ENCODE measurements at regions not wholly inside any gene's neighbourhood (a gene's known extent, or its start where the extent isn't known, plus 50 kb on each side); places are given as distances from the start of the nearest gene placed in this dataset.

DNA sequence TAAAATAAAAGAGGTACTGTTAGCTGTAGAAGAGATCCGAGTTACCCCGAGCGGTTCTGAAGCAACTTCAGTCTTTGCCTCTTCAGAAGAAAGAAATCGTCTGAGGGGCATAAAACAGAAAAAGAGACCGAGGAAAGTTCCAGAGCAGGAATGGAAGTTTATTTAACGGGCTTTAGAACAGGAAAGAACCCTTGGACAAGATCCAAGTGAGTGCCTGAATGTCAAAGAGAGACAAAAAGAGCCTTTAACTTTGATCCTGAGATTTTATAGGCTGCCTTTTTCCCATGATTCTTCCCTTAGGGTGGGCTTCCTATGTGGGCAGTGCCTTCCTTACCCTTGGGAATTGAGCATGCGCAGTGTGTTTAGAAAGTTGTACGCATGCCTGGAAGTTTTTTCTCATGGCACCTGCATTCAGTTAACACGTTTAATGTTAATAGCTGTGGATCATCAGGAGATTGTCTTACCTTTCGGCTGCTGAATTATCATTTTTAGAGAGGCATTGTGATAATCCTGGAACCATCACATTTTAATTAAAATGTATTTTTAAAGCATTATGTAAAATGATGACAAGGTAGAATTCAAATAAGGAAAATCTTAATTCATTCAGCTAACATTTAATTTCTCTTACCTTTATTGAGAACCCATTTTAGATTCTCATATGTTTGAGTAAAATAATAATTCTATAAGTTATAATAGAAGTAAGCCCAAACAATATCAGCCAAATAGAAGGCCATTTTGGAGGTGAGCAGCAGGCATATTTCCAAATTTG lies 269.5 kb upstream of the ZSWIM2 start:
- H3K27ac ChIP-seq = no peak overlapping the region
- TF ChIP-seq ZFX (IDR thresholded peaks at IDR 0.05; ENCODE audit: borderline replicate concordance) = no peak
- TF ChIP-seq, protein P1, sequence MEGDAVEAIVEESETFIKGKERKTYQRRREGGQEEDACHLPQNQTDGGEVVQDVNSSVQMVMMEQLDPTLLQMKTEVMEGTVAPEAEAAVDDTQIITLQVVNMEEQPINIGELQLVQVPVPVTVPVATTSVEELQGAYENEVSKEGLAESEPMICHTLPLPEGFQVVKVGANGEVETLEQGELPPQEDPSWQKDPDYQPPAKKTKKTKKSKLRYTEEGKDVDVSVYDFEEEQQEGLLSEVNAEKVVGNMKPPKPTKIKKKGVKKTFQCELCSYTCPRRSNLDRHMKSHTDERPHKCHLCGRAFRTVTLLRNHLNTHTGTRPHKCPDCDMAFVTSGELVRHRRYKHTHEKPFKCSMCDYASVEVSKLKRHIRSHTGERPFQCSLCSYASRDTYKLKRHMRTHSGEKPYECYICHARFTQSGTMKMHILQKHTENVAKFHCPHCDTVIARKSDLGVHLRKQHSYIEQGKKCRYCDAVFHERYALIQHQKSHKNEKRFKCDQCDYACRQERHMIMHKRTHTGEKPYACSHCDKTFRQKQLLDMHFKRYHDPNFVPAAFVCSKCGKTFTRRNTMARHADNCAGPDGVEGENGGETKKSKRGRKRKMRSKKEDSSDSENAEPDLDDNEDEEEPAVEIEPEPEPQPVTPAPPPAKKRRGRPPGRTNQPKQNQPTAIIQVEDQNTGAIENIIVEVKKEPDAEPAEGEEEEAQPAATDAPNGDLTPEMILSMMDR (IDR thresholded peaks at IDR 0.05) = no peak

DNA sequence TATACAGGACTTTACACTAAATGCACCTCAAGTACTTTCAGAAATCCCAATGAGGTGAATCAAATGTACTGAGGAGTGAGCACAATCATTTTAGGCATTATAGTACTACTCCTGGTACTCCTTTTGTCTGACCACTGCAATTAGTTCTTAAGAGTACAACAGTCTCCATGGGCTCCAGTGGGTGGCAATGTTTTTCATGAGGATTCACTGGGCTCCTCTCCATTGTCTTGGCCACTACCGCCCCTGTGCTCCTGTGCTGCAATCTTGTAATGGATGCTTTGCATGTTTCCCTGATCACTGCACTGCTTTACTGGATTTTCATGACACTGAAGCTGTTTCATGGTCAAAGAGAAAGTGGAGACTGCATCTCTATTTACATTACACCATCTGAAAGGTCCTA lies 268.5 kb upstream of the ZSWIM2 start:
- H3K27ac ChIP-seq = no peak overlapping the region
- no peak for TF ChIP-seq ZFX (IDR thresholded peaks at IDR 0.05; ENCODE audit: borderline replicate concordance)
- TF ChIP-seq, protein P1 (IDR thresholded peaks at IDR 0.05) = no peak

DNA sequence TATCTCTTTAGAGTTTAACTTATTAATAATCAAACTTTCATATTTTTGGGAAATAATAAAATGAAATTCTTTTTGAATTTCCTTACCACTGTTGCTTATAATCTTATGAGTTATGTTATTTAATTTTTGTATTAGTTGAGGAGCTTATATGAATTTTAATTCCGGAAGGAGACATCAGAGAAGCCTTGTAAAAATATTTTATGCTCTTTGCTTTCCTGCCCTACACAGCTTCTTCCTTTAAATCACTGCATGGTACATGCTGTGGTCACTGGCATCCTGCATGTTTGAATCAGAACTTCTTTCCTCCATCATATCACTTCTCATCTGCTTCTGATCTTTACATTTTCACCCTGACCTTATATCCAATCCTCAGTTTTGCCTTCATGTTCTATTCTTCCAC lies 266.7 kb upstream of the ZSWIM2 start:
- no peak for TF ChIP-seq ZFX (IDR thresholded peaks at IDR 0.05; ENCODE audit: borderline replicate concordance)
- TF ChIP-seq, protein P1 (IDR thresholded peaks at IDR 0.05) = no peak
- no peak overlapping the region for H3K27ac ChIP-seq

DNA sequence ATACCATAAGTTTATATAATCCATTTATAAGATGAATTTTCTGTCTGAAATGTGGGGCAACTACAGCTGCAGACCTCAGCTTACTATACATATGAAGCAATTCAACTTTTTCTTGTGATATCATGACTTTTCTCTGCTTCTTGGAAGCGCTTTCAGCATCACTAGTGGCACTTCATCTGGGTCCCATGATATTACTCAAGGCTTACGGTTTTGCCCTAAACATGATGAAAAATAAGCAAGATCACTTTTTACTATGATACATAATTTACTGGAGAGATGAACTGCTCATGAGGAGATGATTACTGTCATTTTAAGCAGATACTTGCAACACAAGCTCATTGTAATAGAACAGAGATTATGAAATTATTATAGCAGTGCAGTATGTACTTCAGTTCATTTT lies 258.0 kb upstream of the ZSWIM2 start:
- TF ChIP-seq, protein P1 (IDR thresholded peaks at IDR 0.05) = no peak
- no peak for TF ChIP-seq ZFX (IDR thresholded peaks at IDR 0.05; ENCODE audit: borderline replicate concordance)

DNA sequence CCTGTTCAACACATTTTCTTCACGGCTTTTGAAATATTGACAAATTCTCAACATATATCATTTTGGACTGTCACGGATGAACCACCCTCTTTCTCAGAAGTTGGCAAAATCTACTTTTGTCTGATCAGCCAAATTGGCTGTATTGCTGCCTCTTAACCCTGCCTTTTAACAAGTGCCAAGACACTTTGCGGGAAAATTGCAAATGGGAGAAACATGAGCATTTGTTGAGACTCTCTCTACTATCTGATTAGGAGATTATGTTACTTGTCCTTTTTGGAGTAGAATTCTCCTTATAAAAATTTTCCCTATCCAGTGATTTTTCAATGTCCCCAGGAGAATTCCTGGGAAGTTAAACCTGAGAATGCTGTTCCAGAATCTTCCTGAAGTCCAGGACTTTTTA lies 256.2 kb upstream of the ZSWIM2 start:
- no peak for TF ChIP-seq ZFX (IDR thresholded peaks at IDR 0.05; ENCODE audit: borderline replicate concordance)
- TF ChIP-seq, protein P1 (IDR thresholded peaks at IDR 0.05) = no peak
- no peak overlapping the region for H3K27ac ChIP-seq

More for the DNA sequence above, 258.0 kb upstream of the ZSWIM2 start:
- H3K27ac ChIP-seq = no peak overlapping the region

DNA sequence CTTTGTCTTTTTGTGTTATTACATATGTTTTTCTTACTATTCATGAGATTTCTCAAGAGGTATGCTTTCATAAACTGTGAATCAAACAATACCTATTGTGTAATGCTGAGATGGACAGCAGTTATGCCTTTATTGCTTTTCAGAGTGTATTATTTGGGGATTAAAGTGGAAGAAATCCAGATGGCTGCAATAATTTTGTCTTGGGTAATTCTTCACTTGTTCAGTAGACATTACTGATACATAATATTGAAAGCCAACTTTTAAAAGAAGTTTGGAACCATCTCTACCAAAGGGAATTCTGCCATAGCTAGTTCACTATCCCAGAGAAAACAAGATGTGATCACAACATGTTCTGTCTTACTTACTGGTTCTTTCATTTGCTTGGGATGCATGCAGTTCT lies 253.4 kb upstream of the ZSWIM2 start:
- TF ChIP-seq, protein P1 (IDR thresholded peaks at IDR 0.05) = no peak
- no peak for TF ChIP-seq ZFX (IDR thresholded peaks at IDR 0.05; ENCODE audit: borderline replicate concordance)
- no peak overlapping the region for H3K27ac ChIP-seq

DNA sequence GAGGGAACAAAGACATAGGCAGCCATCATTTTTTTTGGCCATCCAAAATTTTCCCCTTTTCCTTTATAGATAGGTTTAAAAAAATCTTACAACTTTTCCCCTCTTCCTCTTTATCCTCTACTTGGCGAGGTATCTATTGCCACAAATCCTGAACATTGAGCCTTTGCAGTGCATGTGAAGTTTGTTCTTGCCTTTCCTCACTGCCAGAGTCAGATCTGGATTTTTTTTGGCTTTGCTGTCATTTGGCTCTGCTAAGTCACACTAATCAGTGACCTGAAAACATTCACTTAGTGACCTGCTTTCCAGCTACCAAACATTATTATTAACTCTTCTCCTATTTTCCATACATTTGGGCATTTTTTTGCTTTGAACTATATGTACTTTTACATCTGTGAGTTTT lies 249.2 kb upstream of the ZSWIM2 start:
- TF ChIP-seq ZFX (IDR thresholded peaks at IDR 0.05; ENCODE audit: borderline replicate concordance) = no peak
- TF ChIP-seq, protein P1 (IDR thresholded peaks at IDR 0.05) = no peak
- H3K27ac ChIP-seq = no peak overlapping the region
